Heart right ventricle (tissue), 16 donors: ENCODE measurements at regions not wholly inside any gene's neighbourhood (a gene's known extent, or its start where the extent isn't known, plus 50 kb on each side); places are given as distances from the start of the nearest gene placed in this dataset.

ENCODE experiments used
- ATAC-seq, 8 donors: fragments of 200-7000 bp; cut with Tn5 transposase; one replicate each; pipeline ENCODE4 v1.9.1; 2020; ENCODE audit warnings: mild to moderate bottlenecking in 8 of 8, moderate library complexity in 8 of 8, moderate number of reproducible peaks in 1 of 8
- DNase-seq, 2 donors: peaks; one replicate each; pipeline ENCODE4 v3.0.0-alpha.2; 2020
- H3K27ac ChIP-seq, 10 donors: fragments of 200-600 bp; sonication (generic) in 2 of 10; one replicate each; pipeline versions ENCODE4 v1.5.0 to v1.8.0; 2020 to 2022; ENCODE audit warnings: mild to moderate bottlenecking in 3 of 10
- H3K27me3 ChIP-seq, 7 donors: fragments of 200-600 bp; one replicate each; pipeline ENCODE4 v1.8.0; 2021 to 2022; ENCODE audit warnings: mild to moderate bottlenecking in 2 of 7
- H3K36me3 ChIP-seq, 9 donors: fragments of 200-600 bp; sonication (generic) in 1 of 9; one replicate each; pipeline versions ENCODE4 v1.5.0 to v1.8.0; 2020 to 2022; ENCODE audit warnings: mild to moderate bottlenecking in 2 of 9
- H3K4me1 ChIP-seq, 9 donors: fragments of 200-600 bp; sonication (generic) in 1 of 9; one replicate each; pipeline versions ENCODE4 v1.5.0 to v1.8.0; 2020 to 2022; ENCODE audit warnings: mild to moderate bottlenecking in 4 of 9
- H3K4me3 ChIP-seq, 10 donors: fragments of 200-600 bp; sonication (generic) in 2 of 10; one replicate each; pipeline versions ENCODE4 v1.5.0 to v1.8.0; 2020 to 2022; ENCODE audit warnings: mild to moderate bottlenecking in 7 of 10, moderate library complexity in 2 of 10
- H3K9me3 ChIP-seq, 11 donors: fragments of 200-600 bp in 10 of 11; sonication (generic) in 2 of 11; one replicate each; pipeline versions ENCODE4 v1.5.0 to v1.8.0; 2013 to 2022; ENCODE audit warnings: mild to moderate bottlenecking in 2 of 11, control low read depth in 1 of 11, moderate library complexity in 1 of 11
- CTCF ChIP-seq, 9 donors: fragments of 200-600 bp; sonication (generic) in 2 of 9; IDR thresholded peaks; one replicate each; pipeline versions ENCODE4 v1.5.0 to v1.8.0; 2021 to 2022; ENCODE audit warnings: antibody characterized with exemption in 9 of 9, mild to moderate bottlenecking in 5 of 9, moderate library complexity in 1 of 9
- WGBS, 2 donors: extraction: QIAGEN DNeasy Blood & Tissue Kit; methylation state at CpG; one replicate each; pipeline ENCODE4 v1.1.7; 2013; ENCODE audit warnings: inconsistent platforms in 1 of 2; 5-methylcytosine and 5-hydroxymethylcytosine counted together
- intact Hi-C, 10 donors: fragments of 100-400 bp; cut with DNase I; formaldehyde crosslinking; loops; one replicate each; pipeline versions ENCODE4 v1.11.1 to v1.14.2; 2022
- donor health status: Arrhythmogenic right ventricular cardiomyopathy.
- donor health status: ischemic (EF 13 %, LVEDD 7.1; RV severe dilation, severe dysfunction).
- donor health status: healthy with polysubstance abuse.
- donor health status: DM: no; HTN: yes; CAD: no.
- donor health status: DM: no; HTN: no; CAD: no.
- donor health status: ischemic (EF 25% LVEDD 6.9; RV normal size, moderate dysfunction).
- donor health status: ischemic (EF 25% LVEDD 5.7; RV mildly dilated, moderate dysfunction).
- donor health status: healthy.
- donor health status: DM: yes; HTN: yes; CAD: no.
- donor health status: Ischemic cardiomyopathy.
- donor health status: ischemic (EF 35%, LVEDD 5.7; RV mildly dilated, moderate dysfunction).
- donor health status: nonischemic (EF 11% LVEDD 7.7; RV severe dilation, severe dysfunction).
- donor health status: DM: yes; HTN: yes; CAD: no.
- donor health status: PGD.
- donor health status: ischemic (EF 29% LVEDD 5.4; RV normal size, mild dysfunction).
- donor health status: nonischemic (EF 23%, LVEDD 6.1; RV moderate dilation, normal function).

GRCh38 chr21:22650226-22650625, 1652.0 kb downstream of the NCAM2 start:
- DNase-seq (no peak), ATAC-seq (no peak)
- no peak for TF ChIP-seq CTCF (IDR thresholded peaks at IDR 0.05)
- H3K36me3 ChIP-seq: no peaks in the 10 kb centered on the region
- WGBS, 2 donors: 70 to 72% methylated on average over 1 of the region's 1 CpG
- H3K27ac ChIP-seq: no peak overlapping the region
- no peak overlapping the region for H3K4me3 ChIP-seq
- H3K4me1 ChIP-seq: no peaks in the 10 kb centered on the region
- H3K9me3 ChIP-seq: no peaks in the 10 kb centered on the region
- intact Hi-C loops: no loop called here
- H3K27me3 ChIP-seq: no peaks in the 10 kb centered on the region

- no peaks in the 10 kb centered on the region for H3K27me3 ChIP-seq
- no peak for ATAC-seq
- intact Hi-C loops: no loop called here
Measured at GRCh38 chr21:22657781-22658180, 1659.6 kb downstream of the NCAM2 start.

GRCh38 chr21:22670148-22670547, 1671.9 kb downstream of the NCAM2 start:
- no peak for ATAC-seq
- 85 to 86% methylated on average over 1 of the region's 1 CpG for WGBS, 2 donors

More at GRCh38 chr21:22657781-22658180, 1659.6 kb downstream of the NCAM2 start:
- Histone ChIP-seq H3K9me3 (no peaks in the 10 kb centered on the region), H3K4me3 (no peak overlapping the region), H3K36me3 (no peaks in the 10 kb centered on the region), H3K4me1 (no peaks in the 10 kb centered on the region), H3K27ac (no peak overlapping the region)
- TF ChIP-seq CTCF (IDR thresholded peaks at IDR 0.05): no peak
- DNase-seq: no peak

GRCh38 chr21:22679207-22679606, 1681.0 kb downstream of the NCAM2 start:
- no peak for ATAC-seq
- no peak overlapping the region for H3K4me3 ChIP-seq
- intact Hi-C loops: no loop called here
- no peaks in the 10 kb centered on the region for H3K36me3 ChIP-seq
- no peak for DNase-seq
- H3K27me3 ChIP-seq: no peaks in the 10 kb centered on the region
- peaks cover 0 to 16% (median 0%) of the 10 kb centered on the region in 11 donors for H3K9me3 ChIP-seq
- TF ChIP-seq CTCF (IDR thresholded peaks at IDR 0.05): no peak
- no peaks in the 10 kb centered on the region for H3K4me1 ChIP-seq
- WGBS, 2 donors: 83 to 85% methylated on average over 10 of the region's 10 CpGs
- H3K27ac ChIP-seq: no peak overlapping the region

More at GRCh38 chr21:22670148-22670547, 1671.9 kb downstream of the NCAM2 start:
- no peak for DNase-seq
- H3K27ac ChIP-seq: no peak overlapping the region
- H3K4me1 ChIP-seq: no peaks in the 10 kb centered on the region
- TF ChIP-seq CTCF (IDR thresholded peaks at IDR 0.05): no peak
- intact Hi-C loops: no loop called here
- no peak overlapping the region for H3K4me3 ChIP-seq
- H3K36me3 ChIP-seq: no peaks in the 10 kb centered on the region
- no peaks in the 10 kb centered on the region for H3K27me3 ChIP-seq
- H3K9me3 ChIP-seq: peaks cover 0 to 9% (median 0%) of the 10 kb centered on the region in 11 donors
